Ishikawa (cell line): ENCODE measurements at regions not wholly inside any gene's neighbourhood (a gene's known extent, or its start where the extent isn't known, plus 50 kb on each side); places are given as distances from the start of the nearest gene placed in this dataset.

ENCODE experiments used
- CEBPB ChIP-seq: IDR thresholded peaks from 2 replicates; pipeline ENCODE4 v1.6.1; 2012
- CREB1 ChIP-seq: IDR thresholded peaks from 2 replicates; pipeline ENCODE4 v1.6.1; 2012; ENCODE audit warnings: low read depth
- EGR1 ChIP-seq: IDR thresholded peaks from 2 replicates; pipeline ENCODE4 v1.6.1; 2012
- EP300 ChIP-seq: IDR thresholded peaks from 2 replicates; pipeline ENCODE4 v1.6.1; 2012; ENCODE audit warnings: borderline replicate concordance
- FOXM1 ChIP-seq: IDR thresholded peaks from 2 replicates; pipeline ENCODE4 v1.6.1; 2012; ENCODE audit warnings: low read depth, borderline replicate concordance
- MAX ChIP-seq: IDR thresholded peaks from 2 replicates; pipeline ENCODE4 v1.6.1; 2012
- NFIC ChIP-seq: IDR thresholded peaks from 2 replicates; pipeline ENCODE4 v1.6.1; 2012
- RAD21 ChIP-seq: IDR thresholded peaks from 2 replicates; pipeline ENCODE4 v1.6.1; 2012; ENCODE audit warnings: low read depth
- REST ChIP-seq: IDR thresholded peaks from 2 replicates; pipeline ENCODE4 v1.6.1; 2012; ENCODE audit warnings: low read depth, mild to moderate bottlenecking
- TAF1 ChIP-seq: IDR thresholded peaks from 2 replicates; pipeline ENCODE4 v1.6.1; 2012; ENCODE audit warnings: low read depth, mild to moderate bottlenecking
- TCF12 ChIP-seq: IDR thresholded peaks from 2 replicates; pipeline ENCODE4 v1.6.1; 2012; ENCODE audit warnings: low read depth
- TEAD4 ChIP-seq: IDR thresholded peaks from 2 replicates; pipeline ENCODE4 v1.6.1; 2012
- USF1 ChIP-seq: IDR thresholded peaks from 2 replicates; pipeline ENCODE4 v1.6.1; 2012
- YY1 ChIP-seq: IDR thresholded peaks from 2 replicates; pipeline ENCODE4 v1.6.1; 2012; ENCODE audit warnings: low read depth
- ZBTB7A ChIP-seq: IDR thresholded peaks from 2 replicates; pipeline ENCODE4 v1.6.1; 2012; ENCODE audit warnings: low read depth

- no peak for TF ChIP-seq EGR1
- TF ChIP-seq USF1: no peak
- no peak for TF ChIP-seq TAF1
- no peak for TF ChIP-seq REST
- no peak for TF ChIP-seq YY1
- TF ChIP-seq FOXM1: no peak
- no peak for TF ChIP-seq CEBPB
- TF ChIP-seq RAD21: no peak
- TF ChIP-seq TCF12: no peak
- TF ChIP-seq TEAD4: no peak
- no peak; the same call in 1 of the 2 replicates for TF ChIP-seq NFIC
- no peak for TF ChIP-seq MAX
- TF ChIP-seq EP300: no peak
- TF ChIP-seq ZBTB7A: no peak
- TF ChIP-seq CREB1: no peak
These were observed 66.0 kb upstream of the FAM136A start for GRCh38 chr2:70367722-70368323.

GRCh38 chr2:70362661-70363060 is 60.8 kb upstream of the FAM136A start:
- TF ChIP-seq FOXM1 (no peak), YY1 (no peak), TCF12 (no peak), ZBTB7A (no peak), CEBPB (no peak), EGR1 (no peak), NFIC (no peak), TEAD4 (no peak), TAF1 (no peak), REST (no peak), RAD21 (no peak), USF1 (no peak), MAX (no peak)

GRCh38 chr2:70360661-70361270 is 58.9 kb upstream of the FAM136A start:
- TF ChIP-seq USF1 (peak; percentile 81), YY1 (no peak)

- no peak for TF ChIP-seq REST
- TF ChIP-seq ZBTB7A: no peak
- TF ChIP-seq MAX: no peak
- TF ChIP-seq TAF1: no peak
- no peak for TF ChIP-seq RAD21
- no peak for TF ChIP-seq EP300
- no peak for TF ChIP-seq EGR1
- TF ChIP-seq CREB1: no peak
- TF ChIP-seq USF1: no peak
- no peak for TF ChIP-seq FOXM1
- no peak for TF ChIP-seq TEAD4
- TF ChIP-seq TCF12: no peak
- TF ChIP-seq NFIC: no peak
- no peak for TF ChIP-seq CEBPB
- TF ChIP-seq YY1: no peak
These were observed 55.8 kb upstream of the FAM136A start for GRCh38 chr2:70357684-70358071.
